HG02884 (cell line): ENCODE measurements at regions not wholly inside any gene's neighbourhood (a gene's known extent, or its start where the extent isn't known, plus 50 kb on each side); places are given as distances from the start of the nearest gene placed in this dataset.

Experiments
- ATAC-seq: cut with Tn5 transposase; IDR thresholded peaks from one replicate; pipeline ENCODE4 v1.9.1; 2021; ENCODE audit warnings: mild to moderate bottlenecking, moderate library complexity; ENCODE audit not compliant: unreplicated experiment

DNA sequence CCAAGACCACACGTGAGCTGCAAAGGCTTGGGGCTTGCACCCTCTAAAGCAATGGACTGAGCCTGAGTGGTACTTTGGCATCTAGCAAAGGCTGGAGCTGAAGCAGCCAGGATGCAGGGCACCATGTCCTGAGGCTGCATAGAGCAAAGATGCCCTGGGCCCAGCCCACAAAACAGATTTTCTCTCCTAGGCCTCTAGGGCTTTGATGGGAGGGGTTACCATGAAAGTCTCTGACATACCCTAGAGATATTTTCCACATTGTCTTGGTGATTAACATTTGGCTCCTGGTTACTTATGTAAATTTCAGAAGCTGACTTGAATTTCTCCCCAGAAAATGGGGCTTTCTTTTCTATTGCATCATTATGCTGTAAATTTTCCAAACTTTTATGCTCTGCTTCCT is 438.3 kb downstream of the SLC16A7 start:
- no peak for ATAC-seq

DNA sequence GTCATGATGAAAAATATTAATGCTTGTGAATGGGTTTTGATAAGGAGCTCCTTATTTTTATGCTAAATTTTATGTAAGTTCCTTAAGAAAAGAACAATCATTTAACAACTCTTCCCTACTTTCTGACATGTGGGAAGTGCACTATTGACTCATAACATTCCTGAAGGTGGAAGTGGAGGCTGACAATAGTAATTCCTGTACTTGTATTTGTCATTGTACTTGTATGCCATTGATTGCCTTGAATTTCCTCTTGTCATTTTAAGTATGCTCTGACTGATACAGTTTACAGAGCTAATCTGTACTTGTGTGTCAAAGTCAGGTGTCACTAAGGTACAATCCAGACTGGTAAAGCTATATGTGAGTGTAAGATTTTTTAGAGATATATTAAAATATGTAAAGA is 440.0 kb downstream of the SLC16A7 start:
- no peak for ATAC-seq

GRCh38 chr12:60042835-60043234 is 447.0 kb downstream of the SLC16A7 start:
- no peak for ATAC-seq

DNA sequence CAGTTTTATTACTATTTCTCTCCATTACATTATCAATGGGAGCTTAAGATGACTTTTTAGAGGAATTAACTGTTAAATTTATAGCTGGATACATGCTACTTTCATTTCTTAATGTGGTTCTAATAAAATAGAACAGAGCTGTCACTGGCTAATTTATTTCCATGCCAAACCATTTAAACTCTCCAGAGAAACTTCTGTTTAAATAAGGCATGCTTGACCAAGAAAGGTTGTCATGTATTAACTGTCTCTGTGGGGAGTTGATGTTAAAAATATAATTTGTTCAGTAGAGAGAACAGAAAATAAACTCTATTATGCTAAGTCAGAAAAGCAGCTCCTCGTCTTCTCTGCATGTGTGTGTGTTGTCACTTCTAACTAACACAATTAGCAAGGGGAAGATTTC is 447.4 kb downstream of the SLC16A7 start:
- no peak for ATAC-seq

DNA sequence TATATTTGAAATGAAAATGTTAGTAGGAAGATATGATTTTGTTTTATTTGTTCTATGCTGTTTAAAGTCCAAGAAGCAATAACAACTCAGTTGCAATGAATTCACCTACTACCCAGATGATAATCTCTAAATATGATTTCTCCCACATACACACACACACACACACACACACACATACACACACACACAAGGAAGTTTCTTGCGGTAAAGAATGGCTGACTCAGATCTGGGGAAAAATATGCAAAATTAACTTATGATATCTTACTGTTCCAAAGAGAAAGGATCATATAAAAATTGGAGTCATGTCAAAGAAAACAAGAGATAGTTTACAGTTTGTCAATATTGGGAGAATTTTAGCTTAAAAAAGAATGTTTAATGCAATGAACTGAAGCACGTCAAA is 456.7 kb downstream of the SLC16A7 start:
- ATAC-seq, result no peak

GRCh38 chr12:60059180-60059579 is 463.4 kb downstream of the SLC16A7 start:
- ATAC-seq, result no peak

DNA sequence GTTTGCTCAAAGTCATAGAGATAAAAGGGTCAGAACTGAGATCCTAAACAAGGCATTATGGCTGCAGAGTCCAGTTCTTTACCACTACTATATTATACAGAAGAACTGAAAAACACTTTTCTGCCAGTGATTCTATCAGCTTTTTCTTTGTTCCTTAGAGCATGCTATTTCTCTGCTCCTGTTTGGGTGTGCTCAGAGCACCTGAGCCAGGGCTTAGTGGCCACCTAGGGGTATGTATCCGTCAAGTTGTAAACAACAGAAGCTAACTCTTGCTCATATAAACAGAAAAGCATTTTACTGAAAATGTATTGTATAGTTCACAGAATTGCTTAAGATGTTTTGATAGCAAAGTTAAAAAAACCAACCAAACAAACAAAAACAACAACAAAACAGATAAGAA is 470.8 kb downstream of the SLC16A7 start:
- ATAC-seq, result no peak

DNA sequence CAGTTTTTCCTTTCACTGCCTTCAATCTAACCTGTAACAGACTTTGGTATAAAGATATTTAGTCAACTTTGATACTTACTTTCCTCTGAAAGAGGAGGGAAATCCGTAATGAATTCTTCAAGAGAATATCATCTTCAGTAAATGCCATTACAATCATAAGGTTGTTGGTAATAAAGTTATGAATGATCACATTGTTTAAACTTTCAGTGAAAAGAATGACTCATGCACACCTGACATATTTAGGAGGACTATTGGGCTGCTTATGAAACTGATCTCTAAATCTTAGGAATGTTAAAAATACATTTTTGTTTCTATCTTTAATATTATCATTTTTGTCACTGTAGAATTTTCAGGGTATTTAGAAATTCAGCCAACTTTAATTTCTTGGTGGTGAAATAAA is 474.7 kb downstream of the SLC16A7 start:
- ATAC-seq, result no peak

DNA sequence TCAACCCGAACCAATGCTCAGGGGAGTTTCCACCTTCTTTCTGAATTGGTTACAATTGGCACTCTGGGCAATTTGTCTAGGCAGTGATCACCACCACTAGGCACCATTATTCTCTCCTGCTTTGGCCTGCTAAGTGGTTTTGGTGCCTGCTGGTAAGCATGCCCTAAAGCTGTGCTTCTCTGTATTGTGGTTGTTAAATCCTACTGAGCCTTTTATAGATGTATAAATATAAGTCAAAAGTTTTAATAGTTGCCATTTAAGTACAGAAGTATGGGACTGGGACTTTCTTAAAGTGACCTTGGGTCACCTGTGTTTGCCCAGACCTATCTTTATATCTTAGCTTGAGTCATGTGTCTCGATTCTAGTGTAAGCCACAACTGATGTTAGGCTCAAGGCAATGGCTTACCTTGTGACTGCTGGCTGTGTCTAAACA is 475.9 kb downstream of the SLC16A7 start:
- ATAC-seq, result no peak

DNA sequence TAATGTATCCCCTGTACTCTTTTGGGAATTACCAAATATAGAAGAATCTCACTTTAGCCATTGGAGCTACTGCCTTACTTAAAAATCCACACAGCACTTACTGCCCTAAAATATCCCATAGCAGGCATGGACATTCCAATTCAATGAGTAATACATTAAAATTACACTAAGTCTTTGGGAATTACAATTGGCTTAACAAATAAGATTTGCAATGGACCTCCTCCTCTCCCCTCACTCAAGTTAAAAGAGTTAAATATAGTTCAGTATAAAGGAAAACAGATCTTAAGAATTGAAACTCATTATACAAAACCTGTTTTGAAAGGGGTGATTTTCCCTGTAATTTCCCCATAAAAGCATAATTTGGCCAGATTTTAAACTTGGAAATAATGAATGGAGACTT is 477.1 kb downstream of the SLC16A7 start:
- no peak for ATAC-seq

DNA sequence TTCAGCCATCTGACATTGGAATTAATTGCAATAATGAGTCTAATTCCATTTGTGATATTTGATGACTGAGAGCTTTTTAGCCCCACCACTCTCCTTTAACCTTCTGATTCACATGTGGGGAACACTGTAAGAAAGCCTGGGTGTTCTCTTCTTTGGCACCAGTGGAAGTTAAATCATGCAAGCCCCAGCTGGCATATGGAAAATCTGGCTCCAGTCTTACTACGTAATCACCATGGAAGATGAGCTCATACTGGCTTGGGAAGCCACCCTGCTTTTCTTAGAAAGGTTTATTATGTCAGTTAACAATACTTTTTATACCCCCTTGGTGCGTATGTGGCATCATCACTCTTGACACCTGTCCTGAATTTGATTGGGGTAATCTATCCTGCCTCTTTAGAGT is 479.3 kb downstream of the SLC16A7 start:
- no peak for ATAC-seq

DNA sequence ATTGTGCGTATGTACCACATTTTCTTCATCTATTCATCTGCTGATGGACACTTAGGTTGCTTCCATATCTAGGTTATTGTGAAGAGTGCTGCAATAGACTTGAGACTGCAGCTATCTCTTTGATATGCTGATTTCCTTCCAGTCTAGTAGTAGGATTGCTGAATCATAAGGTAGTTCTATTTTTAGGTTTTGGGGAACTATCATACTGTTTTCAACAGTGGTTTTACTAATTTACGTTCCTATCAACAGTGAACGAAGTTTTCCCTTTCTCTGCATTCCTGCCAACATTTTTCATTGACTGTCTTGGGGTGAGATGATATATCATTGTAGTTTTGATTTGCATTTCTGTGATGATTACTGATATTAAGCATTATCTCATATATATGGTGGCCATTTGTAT is 482.2 kb downstream of the SLC16A7 start:
- no peak for ATAC-seq

GRCh38 chr12:60093428-60093827 is 497.6 kb downstream of the SLC16A7 start:
- no peak for ATAC-seq

GRCh38 chr12:60094436-60094835 is 498.6 kb downstream of the SLC16A7 start:
- no peak for ATAC-seq

GRCh38 chr12:60096727-60097126 is 500.9 kb downstream of the SLC16A7 start:
- ATAC-seq, result no peak

GRCh38 chr12:60100160-60100559 is 504.3 kb downstream of the SLC16A7 start:
- ATAC-seq, result no peak

DNA sequence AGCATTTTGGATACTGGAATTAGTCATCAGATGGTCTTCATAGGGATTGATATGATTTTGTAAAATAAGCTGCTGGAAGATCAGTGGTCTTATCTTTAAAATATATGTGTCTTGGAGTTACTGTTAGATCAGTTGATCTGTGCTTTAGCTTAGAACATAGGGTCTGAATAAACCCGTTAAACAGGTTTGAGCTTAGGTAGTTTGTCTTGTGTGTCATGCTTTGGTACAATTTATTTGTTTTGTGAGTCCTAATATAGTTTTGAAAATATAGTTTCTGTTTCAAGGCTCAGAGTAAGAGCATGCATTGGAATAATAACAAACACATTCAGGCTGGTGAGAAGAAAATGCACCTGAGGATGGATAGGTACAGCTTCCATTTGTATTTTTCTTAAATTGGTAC is 505.0 kb downstream of the SLC16A7 start:
- ATAC-seq, result no peak

DNA sequence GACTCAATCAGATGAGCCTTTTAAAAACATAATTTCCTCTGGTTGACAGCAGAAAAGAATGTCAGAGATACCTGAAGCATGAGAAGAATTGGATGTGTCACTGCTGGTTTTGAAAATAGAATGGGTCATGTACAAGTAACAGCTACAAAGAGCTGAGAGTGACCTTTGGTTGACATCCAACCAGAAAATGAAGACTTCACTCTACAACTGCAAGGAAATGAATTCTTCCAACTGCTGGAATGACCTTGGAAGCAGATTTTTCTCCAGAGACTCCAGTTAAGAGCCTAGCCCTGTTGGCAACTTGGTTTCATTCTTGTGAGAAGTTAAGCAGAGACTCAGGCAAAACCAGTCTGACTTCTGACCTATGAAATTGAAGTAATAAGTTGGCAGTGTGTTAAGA is 505.9 kb downstream of the SLC16A7 start:
- no peak for ATAC-seq

DNA sequence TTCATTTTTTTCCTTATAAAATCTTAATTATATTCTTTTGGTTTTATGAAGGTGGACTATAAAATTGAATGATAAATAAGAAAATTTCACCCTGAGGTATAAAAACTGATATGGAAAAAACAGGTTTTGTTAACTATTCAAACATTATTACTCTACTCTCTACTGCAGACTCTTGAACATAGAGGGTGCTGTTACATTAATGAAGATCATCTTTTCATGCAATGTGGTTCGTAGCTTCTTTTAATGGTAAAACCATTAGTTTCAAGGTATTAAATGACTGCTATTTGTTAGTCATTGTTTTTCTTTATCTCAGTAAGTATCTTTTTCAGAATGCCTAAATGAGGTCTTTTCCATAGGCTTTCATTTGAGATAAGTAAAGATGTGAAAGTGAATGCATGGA is 510.4 kb downstream of the SLC16A7 start:
- ATAC-seq, result no peak

- ATAC-seq, result no peak
Observed at GRCh38 chr12:60107992-60108391, 512.2 kb downstream of the SLC16A7 start.

DNA sequence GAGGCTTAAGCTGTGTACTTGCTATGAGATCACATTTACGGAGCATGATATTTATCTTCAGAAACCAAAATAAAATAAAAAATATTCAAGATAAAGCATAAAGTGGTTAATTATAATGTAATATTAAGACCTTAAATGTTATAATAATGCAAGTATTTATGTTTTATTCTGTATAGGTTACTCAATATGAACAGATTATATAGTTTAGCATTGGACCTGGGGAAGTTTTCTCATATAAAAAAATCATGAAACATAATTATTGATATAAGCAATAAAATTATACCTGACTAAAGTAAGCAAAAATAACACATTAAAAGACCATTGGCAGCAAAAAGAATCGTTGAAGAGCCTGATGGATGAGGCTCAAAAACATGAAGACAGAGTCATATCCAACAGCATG is 516.2 kb downstream of the SLC16A7 start:
- no peak for ATAC-seq

GRCh38 chr12:60112763-60113162 is 516.9 kb downstream of the SLC16A7 start:
- ATAC-seq, result no peak

GRCh38 chr12:60114169-60114568 is 518.3 kb downstream of the SLC16A7 start:
- ATAC-seq, result no peak

GRCh38 chr12:60119327-60119726 is 523.5 kb downstream of the SLC16A7 start:
- no peak for ATAC-seq
